GM19043 (cell line): ENCODE measurements at regions not wholly inside any gene's neighbourhood (a gene's known extent, or its start where the extent isn't known, plus 50 kb on each side); places are given as distances from the start of the nearest gene placed in this dataset.

Experiments
- ATAC-seq: cut with Tn5 transposase; IDR thresholded peaks from one replicate; pipeline ENCODE4 v1.9.1; 2021; ENCODE audit warnings: low read depth; ENCODE audit not compliant: unreplicated experiment

DNA sequence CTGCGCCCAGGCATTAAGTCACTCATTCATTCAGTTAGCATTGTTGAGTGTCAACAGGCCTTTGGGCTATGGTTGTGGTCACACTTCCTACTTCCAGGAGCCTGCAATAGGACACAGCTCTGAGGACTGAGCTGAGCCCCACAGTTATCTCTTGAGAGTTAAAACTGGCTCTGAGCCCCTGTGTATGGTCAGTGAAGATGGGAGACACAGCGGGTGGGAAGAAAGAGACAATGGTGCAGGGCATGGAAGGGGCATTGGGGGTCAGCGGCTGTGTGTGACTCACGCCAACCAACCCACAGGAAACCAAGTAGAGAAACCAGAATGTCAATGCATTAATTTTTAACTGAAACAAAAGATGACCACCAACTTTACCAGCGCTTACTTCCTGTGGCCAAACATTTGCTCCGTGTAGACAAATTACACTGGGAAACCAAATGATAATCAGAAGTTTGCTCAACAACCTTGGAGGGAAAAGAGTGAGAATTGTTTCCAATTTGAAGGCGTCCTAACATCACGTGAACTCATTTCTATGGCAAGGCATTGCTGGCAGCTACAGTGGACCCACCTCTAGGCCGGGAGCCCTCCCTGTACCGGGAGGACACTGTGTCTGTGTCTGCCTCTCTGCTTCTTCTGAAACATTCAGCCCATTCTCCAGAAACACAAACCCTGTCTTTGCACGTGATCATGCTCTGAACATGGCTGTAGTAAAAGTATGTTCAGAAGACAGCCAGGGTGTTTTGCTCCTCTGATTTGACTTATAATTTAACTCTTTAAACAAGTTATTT is 212.0 kb upstream of the ID2 start:
- peak; percentile 62 for ATAC-seq

DNA sequence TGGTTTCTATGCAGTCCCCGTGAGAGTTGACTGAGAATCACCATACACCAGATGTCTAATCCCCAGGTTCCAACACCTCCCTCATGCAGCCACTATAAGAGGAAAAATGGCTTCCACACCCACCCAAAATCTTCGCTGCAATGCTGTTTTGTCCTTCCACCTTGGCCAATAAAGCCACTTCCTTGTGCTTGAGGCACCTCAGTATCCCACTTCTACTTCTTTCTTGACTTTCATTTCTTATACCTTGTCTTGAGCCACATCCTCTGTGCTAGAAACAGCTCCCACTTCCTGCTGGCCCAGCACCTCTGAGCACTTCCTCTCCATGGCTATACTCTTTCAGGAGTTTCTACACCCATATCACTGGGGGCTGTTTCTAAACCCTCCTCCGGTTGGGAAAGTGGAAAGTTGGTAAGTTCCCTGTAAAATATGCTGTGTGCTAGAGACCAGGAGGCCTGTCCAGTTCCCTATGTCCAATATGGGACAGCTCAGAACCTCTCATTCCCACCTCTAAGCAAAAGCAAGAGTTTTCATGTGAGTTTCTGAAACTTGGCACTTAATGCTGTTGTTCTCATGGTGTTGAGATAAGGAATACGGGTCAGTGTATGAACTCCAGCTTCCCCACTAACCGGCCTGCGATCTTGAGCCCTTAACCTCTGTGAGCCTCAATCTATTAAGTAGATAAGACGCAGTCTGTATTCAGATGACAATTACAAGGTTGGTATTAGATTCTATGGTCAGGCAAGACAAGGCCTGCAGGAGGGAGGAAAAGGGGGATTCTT is 209.1 kb upstream of the ID2 start:
- peak; percentile 40 for ATAC-seq

DNA sequence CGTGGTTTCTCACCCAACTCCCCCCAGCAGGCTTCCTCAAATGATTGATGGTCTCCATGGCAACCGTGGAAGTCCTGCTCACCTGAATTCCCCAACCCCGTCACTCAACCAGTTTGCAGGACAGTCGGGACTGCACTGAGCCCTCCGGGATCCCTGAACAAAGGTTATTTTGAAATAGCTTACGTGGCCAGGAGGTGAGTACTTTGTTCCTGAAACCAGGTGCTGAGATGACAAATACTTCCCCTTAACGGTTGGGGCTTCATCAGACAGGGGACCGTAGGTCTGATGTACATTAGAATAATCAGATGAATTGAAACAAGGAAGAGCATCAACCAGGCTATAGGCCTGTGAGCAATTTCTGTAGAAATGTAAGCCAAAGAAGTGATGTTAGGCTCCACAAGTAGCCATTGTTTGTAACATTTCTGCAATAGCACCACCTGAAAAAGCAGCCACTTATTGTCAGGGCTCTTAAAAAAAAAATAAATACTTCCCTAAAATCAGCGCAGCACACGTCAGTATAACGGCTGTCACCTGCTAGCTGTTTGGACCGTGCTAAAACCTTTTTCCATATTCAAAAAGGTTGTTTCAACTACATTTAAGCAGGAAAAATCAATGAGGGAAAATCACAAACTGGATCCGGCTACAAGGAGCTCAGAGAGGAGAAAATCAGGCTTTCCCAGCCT is 206.4 kb upstream of the ID2 start:
- no peak for ATAC-seq

DNA sequence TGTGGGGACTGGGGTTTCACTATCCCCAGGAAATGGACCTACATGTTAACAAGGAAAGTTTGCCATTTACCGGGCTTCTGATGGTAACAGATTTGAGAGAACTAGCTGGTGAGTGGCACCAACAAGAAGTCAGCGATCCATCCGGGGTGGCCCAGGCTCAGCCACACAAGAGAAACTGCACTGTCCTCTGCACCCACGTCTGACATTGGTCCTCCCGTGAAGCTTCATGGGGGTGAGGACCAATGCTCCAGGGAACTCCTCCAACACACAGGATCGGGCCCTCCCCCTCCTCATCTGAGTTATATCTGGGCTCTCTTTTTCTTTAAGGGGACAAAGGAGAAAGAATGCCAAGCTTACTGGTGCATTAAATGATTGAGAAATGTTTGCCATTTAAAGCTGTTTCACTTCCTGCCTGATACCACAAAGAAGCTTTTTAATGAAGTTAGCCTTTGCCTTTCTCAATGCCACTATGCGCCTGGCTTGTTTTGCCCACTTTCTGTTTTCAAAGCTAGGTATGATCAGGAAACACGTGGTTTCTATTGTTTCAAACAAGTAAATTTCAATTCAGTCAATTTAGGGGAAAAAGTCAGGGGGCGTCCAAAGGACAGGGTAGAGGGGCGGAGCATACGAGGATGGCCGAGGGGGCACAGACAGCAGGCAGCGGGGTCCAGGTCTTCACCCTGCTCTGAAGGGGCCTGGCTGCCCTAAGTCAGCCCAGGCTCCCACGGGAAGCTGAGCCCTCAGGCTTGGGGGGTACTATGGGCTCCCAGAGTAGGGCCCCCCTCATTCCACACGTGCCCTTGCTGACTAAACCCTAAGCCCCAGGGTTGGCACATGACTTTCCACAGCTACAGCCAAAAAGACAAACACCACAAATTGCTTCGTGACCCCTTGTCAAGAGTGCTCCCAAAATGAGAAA is 204.0 kb upstream of the ID2 start:
- ATAC-seq: peak; percentile 56

DNA sequence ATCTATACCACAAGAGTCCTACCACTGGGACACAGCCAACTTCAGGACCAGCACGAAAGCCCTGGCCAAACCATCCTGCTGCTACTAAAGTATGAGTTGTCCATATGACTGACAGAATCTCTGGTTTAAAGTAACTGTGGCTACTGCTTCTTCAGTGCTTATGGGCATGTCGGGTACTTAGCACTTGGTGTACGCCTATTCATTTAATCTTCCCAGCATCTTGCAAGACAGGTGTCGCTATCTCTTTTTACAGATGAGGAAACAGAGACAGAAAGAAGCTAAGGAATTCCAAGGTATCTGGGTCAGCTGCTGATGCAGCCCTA is 203.4 kb upstream of the ID2 start:
- ATAC-seq: no peak

DNA sequence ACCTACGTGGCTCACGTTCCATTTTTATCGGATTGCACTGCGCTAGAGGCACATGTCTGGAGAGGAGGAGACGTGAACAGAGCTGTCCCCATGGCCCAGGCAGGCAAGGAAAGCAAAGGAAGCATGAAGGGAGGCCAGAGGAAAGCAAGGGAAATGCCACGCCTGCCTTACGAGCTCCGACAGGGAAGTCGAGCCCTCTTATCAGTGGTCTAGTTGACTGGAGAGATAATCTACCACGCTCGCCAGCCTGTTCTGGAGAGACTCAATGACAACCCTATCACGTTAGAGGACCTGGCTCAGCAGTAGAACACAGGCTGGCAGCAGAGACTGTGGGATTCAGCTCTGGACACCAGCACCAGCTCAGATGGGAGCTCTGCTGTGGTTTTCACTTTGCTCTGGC is 202.6 kb upstream of the ID2 start:
- ATAC-seq: no peak

DNA sequence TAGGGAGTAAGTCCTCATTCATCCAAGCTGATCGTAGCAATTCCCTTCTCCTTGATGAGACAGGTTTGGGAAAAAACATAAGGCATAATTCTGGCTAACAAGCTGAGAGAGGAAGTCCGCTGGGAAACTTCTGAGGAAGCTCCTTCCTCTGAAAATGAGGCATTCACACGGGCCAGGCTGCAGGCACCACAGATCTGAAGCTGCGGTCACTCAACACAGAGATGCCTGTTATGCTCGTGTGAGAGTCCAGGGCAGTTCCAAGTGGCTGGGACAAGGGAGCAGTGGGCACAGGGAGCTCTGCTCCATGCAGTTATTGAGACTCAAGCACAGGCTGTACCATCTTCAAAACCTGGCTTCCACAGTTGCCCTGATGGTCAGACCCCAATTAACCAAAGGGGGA is 200.9 kb upstream of the ID2 start:
- ATAC-seq: no peak

DNA sequence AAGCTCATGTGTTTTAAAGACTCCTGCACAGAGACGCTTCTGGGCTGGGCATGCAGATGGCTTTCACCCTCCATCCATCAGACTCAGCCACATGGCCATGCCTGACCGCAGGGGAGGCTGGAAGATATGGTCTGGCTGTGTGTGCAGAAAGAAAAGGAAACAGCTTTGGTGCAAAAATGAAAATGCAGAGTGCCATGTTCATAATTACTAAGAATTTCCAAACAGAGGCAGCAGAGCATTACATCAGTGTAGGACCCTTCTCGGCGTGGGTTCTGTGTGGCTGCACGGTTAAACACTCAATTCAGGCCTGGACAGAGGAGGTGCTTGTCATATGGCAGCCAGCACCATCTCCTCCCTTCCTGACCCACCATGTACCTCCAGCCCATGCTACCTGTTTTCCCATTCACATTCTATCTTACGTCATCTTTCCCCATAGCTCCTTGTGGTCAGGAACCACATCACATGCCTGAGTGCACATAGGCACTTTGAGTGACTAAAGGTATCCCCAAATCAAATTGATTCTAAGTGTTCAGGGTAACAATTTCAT is 200.3 kb upstream of the ID2 start:
- ATAC-seq: peak; percentile 39

DNA sequence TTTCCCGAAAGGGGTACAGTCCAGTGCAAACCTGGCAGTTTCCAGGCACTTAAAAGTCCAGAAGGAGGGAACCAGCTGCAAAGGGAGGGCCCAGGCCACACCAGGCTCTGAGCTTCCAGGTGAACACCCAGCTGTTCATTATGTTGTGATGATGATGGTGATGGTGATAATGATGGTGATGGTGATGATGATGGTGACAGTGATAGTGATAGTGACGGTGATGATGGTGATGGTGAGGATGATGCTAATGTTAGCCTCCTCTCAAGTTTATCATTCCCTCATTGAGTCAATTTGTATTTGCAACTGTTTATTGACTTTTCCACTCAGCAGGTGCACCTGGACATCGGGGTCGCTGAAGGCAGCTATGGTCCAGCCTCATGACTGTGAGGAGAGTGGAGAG is 199.4 kb upstream of the ID2 start:
- no peak for ATAC-seq

DNA sequence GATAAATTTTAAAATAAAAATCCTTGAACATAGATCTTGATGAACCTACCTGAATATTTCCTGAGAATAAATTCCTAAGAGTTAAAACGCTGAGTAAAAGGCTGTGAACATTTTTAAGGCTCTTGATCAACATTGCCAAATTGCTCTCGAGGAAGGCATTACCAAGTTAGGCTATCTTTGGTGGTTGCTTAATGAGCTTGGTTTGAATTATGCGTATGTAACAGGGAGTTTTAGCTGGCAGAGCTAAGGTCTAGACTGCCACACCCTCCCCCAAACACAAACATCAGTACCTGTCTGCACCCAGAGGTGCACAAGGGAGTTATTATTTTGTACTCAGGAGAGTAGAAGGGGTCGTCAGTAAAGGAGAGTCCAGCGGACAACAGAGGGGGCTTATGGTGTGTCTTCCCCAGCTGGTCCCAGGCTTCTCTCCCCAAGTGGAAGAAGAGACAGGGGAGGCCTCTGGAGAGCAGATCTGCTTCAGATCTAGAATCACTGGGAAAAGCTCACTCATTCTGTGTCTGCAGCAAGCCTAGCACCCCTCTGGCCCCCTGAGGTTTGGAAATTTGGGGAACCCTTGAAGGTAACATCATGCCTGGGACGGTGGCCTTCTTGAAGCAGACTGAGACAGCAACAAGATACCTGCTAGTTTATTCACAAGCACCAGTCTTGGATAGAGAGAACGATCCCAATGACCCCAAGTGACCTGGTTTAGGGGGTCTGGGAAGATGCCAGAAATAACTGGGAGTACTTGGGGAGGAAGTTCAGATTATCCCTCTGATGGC is 197.2 kb upstream of the ID2 start:
- no peak for ATAC-seq

DNA sequence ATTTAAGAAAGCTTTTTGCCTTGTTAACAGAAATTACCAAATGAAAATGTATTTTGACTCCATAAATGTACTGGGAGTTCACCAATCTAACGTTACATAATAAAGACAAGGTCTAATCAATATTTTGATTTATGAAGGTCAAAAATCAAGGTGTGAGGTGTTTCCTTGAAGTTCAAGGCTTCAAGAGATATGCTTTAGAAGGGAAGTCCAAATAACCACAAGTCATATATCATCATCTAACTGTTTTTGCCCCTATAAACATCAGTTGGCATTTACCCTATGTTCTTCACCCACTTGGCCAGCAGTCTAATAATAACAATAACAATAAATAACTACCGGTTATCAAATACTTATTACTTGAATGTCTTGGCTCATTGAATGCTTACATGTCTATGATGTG is 196.1 kb upstream of the ID2 start:
- ATAC-seq: no peak

DNA sequence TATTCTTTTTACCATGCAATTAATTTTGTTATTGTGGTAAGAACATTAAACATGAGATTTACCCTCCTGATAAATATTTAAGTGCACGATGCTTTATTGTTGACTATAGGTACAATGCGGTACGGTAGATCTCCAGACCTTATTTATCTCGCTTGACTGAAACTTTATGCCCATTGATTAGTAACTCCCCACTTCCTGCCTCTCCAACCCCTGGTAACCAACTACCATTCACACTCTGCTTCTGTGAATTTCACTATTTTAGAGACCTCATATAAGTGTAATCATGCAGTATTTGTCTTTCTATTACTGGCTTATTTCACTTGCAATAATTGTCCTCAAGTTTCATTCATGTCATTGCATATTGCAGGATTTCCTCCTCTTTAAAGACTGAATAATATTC is 195.7 kb upstream of the ID2 start:
- ATAC-seq: no peak

DNA sequence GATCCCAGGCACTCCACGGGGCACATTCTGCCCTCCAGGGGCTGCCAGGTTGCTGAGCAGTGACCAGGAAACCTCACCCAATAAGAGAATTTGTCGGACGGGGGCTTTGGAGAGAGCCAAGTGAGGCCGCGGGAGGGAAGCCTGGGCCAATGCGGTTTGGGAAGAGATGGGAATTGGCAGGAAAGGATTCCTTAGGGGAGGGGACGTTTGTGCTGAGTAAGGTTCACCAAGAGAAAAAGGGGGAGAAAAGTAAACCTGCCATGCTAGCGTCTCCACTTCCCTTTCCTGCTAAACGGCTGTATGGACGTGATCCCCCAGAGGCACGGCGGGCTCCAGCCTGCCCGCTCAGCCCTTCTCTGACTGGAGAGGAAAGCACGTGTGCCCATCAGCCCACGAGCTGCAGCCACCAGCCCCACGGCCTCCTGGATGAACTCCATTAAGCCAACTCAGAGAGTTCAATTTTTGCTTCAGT is 194.4 kb upstream of the ID2 start:
- peak; percentile 17 for ATAC-seq

DNA sequence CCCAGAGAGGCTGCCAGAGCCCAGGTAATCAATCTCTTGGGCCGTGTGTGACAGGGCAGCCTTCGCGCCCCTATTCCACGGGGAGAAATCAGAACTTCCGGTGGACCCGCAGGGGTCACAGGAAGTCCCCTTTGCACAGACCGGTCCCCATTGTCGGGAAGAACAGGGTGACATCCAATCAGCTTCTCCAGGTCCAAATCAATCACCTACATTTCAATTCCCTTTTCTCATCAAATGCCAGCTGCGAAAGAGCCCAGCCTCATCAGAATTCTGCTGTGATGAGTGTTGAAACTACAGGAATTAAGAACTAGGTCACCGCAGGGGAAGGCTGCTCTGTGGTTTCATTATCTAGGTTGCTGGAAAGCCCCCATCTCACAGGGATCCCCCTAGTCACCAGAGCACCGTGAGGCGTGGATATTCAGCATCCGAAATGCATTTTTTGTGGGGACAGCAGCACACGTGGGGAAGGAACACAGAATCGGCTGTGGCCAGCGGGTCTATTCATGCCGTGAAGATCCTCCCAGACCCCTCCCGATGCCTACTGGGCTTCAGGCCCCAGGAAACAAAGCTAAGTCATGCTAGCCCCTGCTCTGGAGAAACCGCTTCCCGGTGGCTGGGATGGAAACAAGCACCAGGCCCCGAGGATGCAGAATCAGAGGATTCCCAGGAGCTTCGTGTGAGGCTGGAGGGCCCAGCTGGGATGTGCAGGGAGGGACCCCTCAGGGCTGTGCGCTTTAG is 193.7 kb upstream of the ID2 start:
- ATAC-seq: peak; percentile 73

DNA sequence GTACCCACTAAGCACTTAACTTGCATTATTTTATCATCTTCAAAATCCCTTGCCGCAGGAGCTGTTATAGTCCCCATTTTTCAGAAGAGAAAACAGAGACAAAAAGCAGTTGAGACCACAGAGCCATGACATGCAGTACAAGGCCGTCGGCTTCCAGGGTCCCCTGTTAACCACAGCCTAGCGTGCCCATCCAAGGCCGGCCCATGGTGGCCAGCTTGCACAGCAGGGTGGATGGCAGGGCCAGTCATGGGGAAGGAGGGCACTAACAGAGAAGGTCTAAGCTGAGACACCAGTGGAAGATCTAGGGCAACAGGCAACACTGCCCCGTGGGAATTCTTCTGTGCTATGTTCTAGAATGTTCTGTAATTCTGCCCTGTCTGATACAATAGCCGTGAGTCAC is 192.6 kb upstream of the ID2 start:
- ATAC-seq: no peak

DNA sequence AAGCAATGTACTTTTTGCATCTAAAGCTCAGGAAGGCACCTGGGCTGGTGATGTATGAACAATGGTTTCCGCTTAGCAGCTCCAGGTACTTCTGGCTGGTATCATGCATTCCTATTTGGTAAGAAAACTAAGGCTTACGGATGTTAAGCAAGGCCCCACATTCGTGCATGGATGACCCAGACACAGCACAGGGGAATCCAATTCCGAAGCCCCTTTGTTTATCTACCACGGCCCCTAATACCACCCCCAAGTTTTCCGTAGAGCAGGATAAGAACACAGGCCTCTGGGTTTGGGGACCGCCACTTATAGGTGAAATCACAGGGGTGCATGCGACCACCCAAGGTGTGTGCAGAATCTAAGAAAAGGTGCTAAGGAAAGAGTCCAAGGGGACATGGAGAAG is 192.1 kb upstream of the ID2 start:
- ATAC-seq: no peak

DNA sequence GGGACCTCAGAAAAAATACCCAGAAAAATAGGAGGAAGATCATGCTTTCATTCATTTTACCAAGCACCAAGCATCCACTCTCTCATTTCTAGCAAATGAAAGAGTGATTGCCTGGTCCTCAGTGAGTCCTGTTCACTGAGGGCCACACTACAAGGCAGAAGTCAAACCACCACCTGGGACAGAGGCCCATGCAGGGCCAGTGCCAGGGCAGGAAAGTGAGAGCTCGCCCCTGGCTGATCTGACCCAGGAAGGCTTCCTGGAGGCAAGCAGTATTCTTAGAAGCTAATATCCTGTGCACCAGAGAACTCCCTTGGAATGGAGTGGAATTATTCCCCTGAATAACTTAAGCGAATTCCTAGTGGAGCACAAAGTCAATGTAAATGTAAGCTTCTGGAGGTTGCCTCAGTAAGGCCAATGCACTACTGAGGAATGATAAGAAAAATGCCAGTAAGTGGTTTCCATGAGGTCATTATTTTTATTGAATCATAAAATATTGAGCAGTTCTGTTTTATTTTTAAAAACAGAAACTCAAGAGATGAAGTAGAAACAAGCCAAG is 191.6 kb upstream of the ID2 start:
- ATAC-seq: no peak

DNA sequence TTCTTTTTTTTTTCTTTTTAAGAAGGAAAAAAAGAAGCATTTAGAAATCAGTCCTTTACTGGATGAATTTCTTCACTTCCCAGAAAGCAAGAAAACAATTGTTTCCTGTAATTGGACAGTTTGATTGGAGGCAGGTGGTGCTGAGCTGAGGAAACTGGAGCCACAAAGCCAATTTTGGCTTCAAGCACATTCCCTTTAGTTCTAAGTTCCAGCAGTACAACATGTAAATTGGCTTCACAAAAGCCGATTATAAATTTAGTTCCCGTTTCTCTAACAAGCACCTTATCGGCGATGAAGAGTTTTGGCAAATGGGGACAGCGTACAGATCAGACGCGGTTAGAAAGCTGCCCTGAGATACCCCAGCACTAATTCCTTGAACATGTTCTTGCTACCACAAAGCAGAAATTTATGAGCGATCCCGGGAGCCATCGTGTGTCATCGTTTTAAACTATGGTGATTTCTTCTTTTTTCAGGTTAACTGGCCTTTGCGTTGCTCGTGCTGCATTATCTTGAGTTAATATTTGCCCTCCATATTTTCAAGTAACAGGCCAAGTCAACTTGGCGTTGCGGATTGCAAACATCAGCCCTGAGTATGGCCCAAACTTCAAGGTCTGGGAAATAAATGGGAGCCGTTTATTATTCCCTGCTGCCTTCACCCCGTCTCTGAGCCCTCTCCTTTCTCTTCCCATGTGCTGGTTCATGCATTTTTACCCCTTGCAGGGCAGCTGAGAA is 190.4 kb upstream of the ID2 start:
- ATAC-seq: no peak
